HCT116 (cell line): ENCODE measurements at regions not wholly inside any gene's neighbourhood (a gene's known extent, or its start where the extent isn't known, plus 50 kb on each side); places are given as distances from the start of the nearest gene placed in this dataset.

Experiments
- ATAC-seq: fragments of 200-7000 bp; cut with Tn5 transposase; 2 replicates; pipeline ENCODE4 v1.9.1; 2020; ENCODE audit warnings: mild to moderate bottlenecking, moderate library complexity
- BruUV-seq: library from RNA; stranded (reverse); fragments of 400-500 nt; replicated peaks from 2 replicates; lab custom pipeline; 2021; lab: Mats Ljungman, UMichigan
- CTCF ChIA-PET: fragments of 300-600 bp; sonication (Branson Sonifier 250); formaldehyde crosslinking; loops from one replicate; lab custom pipeline; 2021; ENCODE audit warnings: antibody characterized with exemption; lab: Charles Lee
- POLR2A ChIA-PET: fragments of 300-600, 350-600 bp; sonication (Branson Sonifier 250); formaldehyde crosslinking; loops from one replicate; lab custom pipeline; 2021; ENCODE audit warnings: antibody characterized with exemption; lab: Charles Lee
- RAD21 ChIA-PET, 2 experiments: fragments of 300-600 bp; sonication (Branson Sonifier 250); formaldehyde crosslinking; loops; one replicate each; lab custom pipeline; 2023; ENCODE audit warnings: low total read pairs in 2 of 2; ENCODE audit not compliant: uncharacterized antibody in 2 of 2, unreplicated experiment in 2 of 2, low non-redundant PET in 1 of 2; lab: Charles Lee
- DNase-seq: peaks from one replicate; pipeline ENCODE4 v3.0.0-alpha.2; 2010; ENCODE audit warnings: low read depth, low spot score
- H2AFZ ChIP-seq: fragments of 200-600 bp; shearing (Covaris generic), sonication (generic); 2 replicates; pipeline ENCODE4 v1.6.1; 2017; ENCODE audit warnings: low read depth, mixed run types, mixed read lengths, antibody characterized with exemption, low read length; ENCODE audit not compliant: poor library complexity, severe bottlenecking
- H3K27ac ChIP-seq: 2 replicates; pipeline ENCODE4 v1.5.1; 2012; ENCODE audit warnings: low read depth, low read length
- H3K27me3 ChIP-seq: fragments of 200-600 bp; sonication (generic); 2 replicates; pipeline ENCODE4 v1.6.1; 2016; ENCODE audit warnings: mixed run types, low read length, mixed read lengths; ENCODE audit not compliant: insufficient read depth
- H3K36me3 ChIP-seq, 2 experiments: fragments of 200-500 bp in 1 of 2; fragments of 200-600 bp in 1 of 2; sonication (Bioruptor generic) in 1 of 2; sonication (generic) in 1 of 2; 2 replicates each; pipeline versions ENCODE4 v1.5.1 to v1.6.1; 2014 to 2016; ENCODE audit warnings: low read length in 2 of 2, inconsistent platforms in 1 of 2, mixed read lengths in 1 of 2, mixed run types in 1 of 2; ENCODE audit not compliant: insufficient read depth in 2 of 2, control insufficient read depth in 1 of 2
- H3K4me1 ChIP-seq, 2 experiments: fragments of 200-600 bp in 1 of 2; sonication (generic) in 1 of 2; 2 replicates each; pipeline versions ENCODE4 v1.5.1 to v1.6.1; 2012 to 2017; ENCODE audit warnings: low read length in 2 of 2, inconsistent platforms in 1 of 2, mild to moderate bottlenecking in 1 of 2, mixed read lengths in 1 of 2, mixed run types in 1 of 2, moderate library complexity in 1 of 2; ENCODE audit not compliant: insufficient read depth in 2 of 2, control insufficient read depth in 1 of 2
- H3K4me2 ChIP-seq: fragments of 200-600 bp; sonication (generic); 2 replicates; pipeline ENCODE4 v1.6.1; 2017; ENCODE audit warnings: mixed run types, low read length, mixed read lengths
- H3K4me3 ChIP-seq, 2 experiments: fragments of 200-600 bp in 1 of 2; sonication (generic) in 1 of 2; replicated peaks in 1 of 2; 2 replicates each; pipeline ENCODE4 v1.5.1; 2011 to 2016; ENCODE audit warnings: low read length in 2 of 2, control low read depth in 1 of 2, low read depth in 1 of 2, mild to moderate bottlenecking in 1 of 2, mixed read lengths in 1 of 2, mixed run types in 1 of 2
- H3K79me2 ChIP-seq: fragments of 200-600 bp; sonication (generic); 2 replicates; pipeline ENCODE4 v1.6.1; 2017; ENCODE audit warnings: mild to moderate bottlenecking, mixed run types, low read length, moderate library complexity, mixed read lengths; ENCODE audit not compliant: insufficient read depth
- H3K9ac ChIP-seq: fragments of 200-600 bp; sonication (generic); 2 replicates; pipeline ENCODE4 v1.6.1; 2016; ENCODE audit warnings: low read length, mixed read lengths
- H3K9me2 ChIP-seq: fragments of 200-600 bp; sonication (generic), shearing (Covaris generic); 2 replicates; pipeline ENCODE4 v1.6.1; 2017; ENCODE audit warnings: mixed run types, mild to moderate bottlenecking, moderate library complexity; ENCODE audit not compliant: insufficient read depth
- H3K9me3 ChIP-seq, 2 experiments: fragments of 200-500 bp in 1 of 2; fragments of 200-600 bp in 1 of 2; sonication (Bioruptor generic) in 1 of 2; sonication (generic) in 1 of 2; 2 replicates each; pipeline ENCODE4 v1.6.1; 2014 to 2017; ENCODE audit warnings: low read length in 2 of 2, mixed read lengths in 2 of 2, inconsistent platforms in 1 of 2, low read depth in 1 of 2, mild to moderate bottlenecking in 1 of 2, mixed run types in 1 of 2, moderate library complexity in 1 of 2; ENCODE audit not compliant: control insufficient read depth in 1 of 2, insufficient read depth in 1 of 2
- H4K20me1 ChIP-seq: fragments of 200-600 bp; sonication (generic), shearing (Covaris generic); 2 replicates; pipeline ENCODE4 v1.6.1; 2017; ENCODE audit warnings: mixed run types, mild to moderate bottlenecking, moderate library complexity; ENCODE audit not compliant: insufficient read depth
- CBX3 ChIP-seq: IDR thresholded peaks from 2 replicates; pipeline ENCODE4 v1.6.1; 2012; ENCODE audit warnings: low read depth
- CEBPB ChIP-seq: IDR thresholded peaks from 2 replicates; pipeline ENCODE4 v1.6.1; 2012; ENCODE audit warnings: low read depth
- EGR1 ChIP-seq: IDR thresholded peaks from 2 replicates; pipeline ENCODE4 v1.6.1; 2012; ENCODE audit warnings: low read depth
- ELF1 ChIP-seq: IDR thresholded peaks from 2 replicates; pipeline ENCODE4 v1.6.1; 2012; ENCODE audit warnings: low read depth, borderline replicate concordance
- EZH2 ChIP-seq: fragments of 200-600 bp; sonication (generic); IDR thresholded peaks from 2 replicates; pipeline ENCODE4 v1.6.1; 2017; ENCODE audit warnings: antibody characterized with exemption, mixed run types
- EZH2phosphoT487 ChIP-seq: fragments of 200-600 bp; IDR thresholded peaks from 2 replicates; pipeline ENCODE4 v1.6.1; 2018; ENCODE audit warnings: antibody characterized with exemption, borderline replicate concordance
- POLR2AphosphoS5 ChIP-seq: IDR thresholded peaks from 2 replicates; pipeline ENCODE4 v1.6.1; 2011; ENCODE audit warnings: mild to moderate bottlenecking, low read depth, low read length, moderate library complexity
- RAD21 ChIP-seq: IDR thresholded peaks from 2 replicates; pipeline ENCODE4 v1.6.1; 2012; ENCODE audit warnings: low read depth, mild to moderate bottlenecking
- SP1 ChIP-seq: IDR thresholded peaks from 2 replicates; pipeline ENCODE4 v1.6.1; 2012; ENCODE audit warnings: low read depth
- SRF ChIP-seq: IDR thresholded peaks from 2 replicates; pipeline ENCODE4 v1.6.1; 2012; ENCODE audit warnings: low read depth
- TCF7L2 ChIP-seq: IDR thresholded peaks from 2 replicates; pipeline ENCODE4 v1.7.0; 2011; ENCODE audit warnings: borderline replicate concordance, inconsistent platforms; ENCODE audit not compliant: insufficient read depth, insufficient read length; ENCODE audit errors: extremely low read depth
- YY1 ChIP-seq: IDR thresholded peaks from 2 replicates; pipeline ENCODE4 v1.6.1; 2011; ENCODE audit warnings: low read length, low read depth, moderate library complexity, mild to moderate bottlenecking; ENCODE audit not compliant: insufficient replicate concordance; ENCODE audit errors: extremely low read depth
- ZFX ChIP-seq: fragments of 450-650 bp; IDR thresholded peaks from 2 replicates; pipeline ENCODE4 v1.6.1; 2017
- ZNF274 ChIP-seq: fragments of 200-500 bp; sonication (Bioruptor generic); IDR thresholded peaks from 2 replicates; pipeline ENCODE4 v1.6.1; 2014; ENCODE audit warnings: mild to moderate bottlenecking, low read depth, low read length, inconsistent platforms
- intact Hi-C: fragments of 100-400 bp; cut with micrococcal nuclease; formaldehyde crosslinking; loops from 2 replicates; pipeline ENCODE4 v1.10.0; 2022
- TF ChIP-seq, protein P1 (sequence below): IDR thresholded peaks from 2 replicates; pipeline ENCODE4 v1.6.1; 2012; ENCODE audit warnings: low read depth
- TF ChIP-seq, protein P2 (sequence below): IDR thresholded peaks from 2 replicates; pipeline ENCODE4 v1.6.1; 2011; ENCODE audit warnings: mild to moderate bottlenecking, low read length, moderate library complexity; ENCODE audit not compliant: insufficient replicate concordance; ENCODE audit errors: extremely low read depth
- TF ChIP-seq, protein P3 (sequence below): IDR thresholded peaks from 2 replicates; pipeline ENCODE4 v1.6.1; 2012
- TF ChIP-seq, protein P4 (sequence below), 3 experiments: fragments of 200-600 bp in 1 of 3; sonication (generic) in 1 of 3; IDR thresholded peaks in 2 of 3; conservative IDR thresholded peaks in 1 of 3; 2 replicates each; pipeline ENCODE4 v1.5.1; 2012 to 2017; ENCODE audit warnings: low read depth in 2 of 3, low read length in 2 of 3, antibody characterized with exemption in 1 of 3, borderline replicate concordance in 1 of 3, control low read depth in 1 of 3, mild to moderate bottlenecking in 1 of 3, mixed read lengths in 1 of 3, mixed run types in 1 of 3, moderate library complexity in 1 of 3; ENCODE audit not compliant: insufficient read depth in 1 of 3

DNA sequence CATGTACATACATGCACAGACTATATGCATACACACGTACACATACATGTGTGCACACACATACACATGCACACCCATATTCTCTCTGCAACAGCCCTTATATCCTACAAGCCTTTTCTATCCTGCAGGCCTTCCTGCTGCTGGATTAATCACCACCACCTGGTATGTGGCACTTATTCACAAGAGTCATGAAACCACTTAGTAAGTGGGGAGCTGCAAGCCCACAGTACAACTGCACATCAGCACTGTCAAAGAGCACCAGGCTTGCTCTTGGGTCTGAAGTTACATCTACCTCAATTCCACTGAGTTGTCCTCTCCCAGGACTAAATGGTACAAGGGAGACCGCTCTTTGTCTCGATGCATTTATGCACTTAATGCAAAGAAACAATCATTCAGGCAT lies 233.2 kb downstream of the KLF13 start:
- Histone ChIP-seq H3K79me2 (no peaks in the 10 kb centered on the region), H3K9ac (no peak overlapping the region), H2AFZ (no peak overlapping the region), H3K4me3 (no peak overlapping the region), H3K4me1 (no peaks in the 10 kb centered on the region), H3K27me3 (no peaks in the 10 kb centered on the region), H3K4me2 (no peak overlapping the region), H3K9me2 (no peaks in the 10 kb centered on the region), H3K36me3 (no peaks in the 10 kb centered on the region), H3K27ac (no peak overlapping the region), H3K9me3 (no peaks in the 10 kb centered on the region), H4K20me1 (no peaks in the 10 kb centered on the region; the same call in 1 of the 2 replicates)
- no TSS peak for BruUV-seq
- DNase-seq (no peak), ATAC-seq (no peak)
- intact Hi-C loops = no loop called here
- ChIA-PET RAD21 (no interaction called here), POLR2A (no interaction called here), CTCF (no interaction called here)
- TF ChIP-seq, protein P1, sequence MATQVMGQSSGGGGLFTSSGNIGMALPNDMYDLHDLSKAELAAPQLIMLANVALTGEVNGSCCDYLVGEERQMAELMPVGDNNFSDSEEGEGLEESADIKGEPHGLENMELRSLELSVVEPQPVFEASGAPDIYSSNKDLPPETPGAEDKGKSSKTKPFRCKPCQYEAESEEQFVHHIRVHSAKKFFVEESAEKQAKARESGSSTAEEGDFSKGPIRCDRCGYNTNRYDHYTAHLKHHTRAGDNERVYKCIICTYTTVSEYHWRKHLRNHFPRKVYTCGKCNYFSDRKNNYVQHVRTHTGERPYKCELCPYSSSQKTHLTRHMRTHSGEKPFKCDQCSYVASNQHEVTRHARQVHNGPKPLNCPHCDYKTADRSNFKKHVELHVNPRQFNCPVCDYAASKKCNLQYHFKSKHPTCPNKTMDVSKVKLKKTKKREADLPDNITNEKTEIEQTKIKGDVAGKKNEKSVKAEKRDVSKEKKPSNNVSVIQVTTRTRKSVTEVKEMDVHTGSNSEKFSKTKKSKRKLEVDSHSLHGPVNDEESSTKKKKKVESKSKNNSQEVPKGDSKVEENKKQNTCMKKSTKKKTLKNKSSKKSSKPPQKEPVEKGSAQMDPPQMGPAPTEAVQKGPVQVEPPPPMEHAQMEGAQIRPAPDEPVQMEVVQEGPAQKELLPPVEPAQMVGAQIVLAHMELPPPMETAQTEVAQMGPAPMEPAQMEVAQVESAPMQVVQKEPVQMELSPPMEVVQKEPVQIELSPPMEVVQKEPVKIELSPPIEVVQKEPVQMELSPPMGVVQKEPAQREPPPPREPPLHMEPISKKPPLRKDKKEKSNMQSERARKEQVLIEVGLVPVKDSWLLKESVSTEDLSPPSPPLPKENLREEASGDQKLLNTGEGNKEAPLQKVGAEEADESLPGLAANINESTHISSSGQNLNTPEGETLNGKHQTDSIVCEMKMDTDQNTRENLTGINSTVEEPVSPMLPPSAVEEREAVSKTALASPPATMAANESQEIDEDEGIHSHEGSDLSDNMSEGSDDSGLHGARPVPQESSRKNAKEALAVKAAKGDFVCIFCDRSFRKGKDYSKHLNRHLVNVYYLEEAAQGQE = no peak
- TF ChIP-seq POLR2AphosphoS5 = no peak
- no peak for TF ChIP-seq ELF1
- no peak for TF ChIP-seq TCF7L2
- TF ChIP-seq EZH2phosphoT487 = no peak
- no peak for TF ChIP-seq CEBPB
- TF ChIP-seq, protein P2, sequence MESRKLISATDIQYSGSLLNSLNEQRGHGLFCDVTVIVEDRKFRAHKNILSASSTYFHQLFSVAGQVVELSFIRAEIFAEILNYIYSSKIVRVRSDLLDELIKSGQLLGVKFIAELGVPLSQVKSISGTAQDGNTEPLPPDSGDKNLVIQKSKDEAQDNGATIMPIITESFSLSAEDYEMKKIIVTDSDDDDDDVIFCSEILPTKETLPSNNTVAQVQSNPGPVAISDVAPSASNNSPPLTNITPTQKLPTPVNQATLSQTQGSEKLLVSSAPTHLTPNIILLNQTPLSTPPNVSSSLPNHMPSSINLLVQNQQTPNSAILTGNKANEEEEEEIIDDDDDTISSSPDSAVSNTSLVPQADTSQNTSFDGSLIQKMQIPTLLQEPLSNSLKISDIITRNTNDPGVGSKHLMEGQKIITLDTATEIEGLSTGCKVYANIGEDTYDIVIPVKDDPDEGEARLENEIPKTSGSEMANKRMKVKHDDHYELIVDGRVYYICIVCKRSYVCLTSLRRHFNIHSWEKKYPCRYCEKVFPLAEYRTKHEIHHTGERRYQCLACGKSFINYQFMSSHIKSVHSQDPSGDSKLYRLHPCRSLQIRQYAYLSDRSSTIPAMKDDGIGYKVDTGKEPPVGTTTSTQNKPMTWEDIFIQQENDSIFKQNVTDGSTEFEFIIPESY = no peak
- no peak for TF ChIP-seq SRF
- TF ChIP-seq, protein P3, sequence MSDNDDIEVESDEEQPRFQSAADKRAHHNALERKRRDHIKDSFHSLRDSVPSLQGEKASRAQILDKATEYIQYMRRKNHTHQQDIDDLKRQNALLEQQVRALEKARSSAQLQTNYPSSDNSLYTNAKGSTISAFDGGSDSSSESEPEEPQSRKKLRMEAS = no peak
- TF ChIP-seq CBX3 = no peak
- TF ChIP-seq EZH2 = no peak
- no peak for TF ChIP-seq SP1
- TF ChIP-seq YY1 = no peak
- TF ChIP-seq ZFX = no peak
- TF ChIP-seq ZNF274 = no peak
- no peak for TF ChIP-seq RAD21
- TF ChIP-seq, protein P4, sequence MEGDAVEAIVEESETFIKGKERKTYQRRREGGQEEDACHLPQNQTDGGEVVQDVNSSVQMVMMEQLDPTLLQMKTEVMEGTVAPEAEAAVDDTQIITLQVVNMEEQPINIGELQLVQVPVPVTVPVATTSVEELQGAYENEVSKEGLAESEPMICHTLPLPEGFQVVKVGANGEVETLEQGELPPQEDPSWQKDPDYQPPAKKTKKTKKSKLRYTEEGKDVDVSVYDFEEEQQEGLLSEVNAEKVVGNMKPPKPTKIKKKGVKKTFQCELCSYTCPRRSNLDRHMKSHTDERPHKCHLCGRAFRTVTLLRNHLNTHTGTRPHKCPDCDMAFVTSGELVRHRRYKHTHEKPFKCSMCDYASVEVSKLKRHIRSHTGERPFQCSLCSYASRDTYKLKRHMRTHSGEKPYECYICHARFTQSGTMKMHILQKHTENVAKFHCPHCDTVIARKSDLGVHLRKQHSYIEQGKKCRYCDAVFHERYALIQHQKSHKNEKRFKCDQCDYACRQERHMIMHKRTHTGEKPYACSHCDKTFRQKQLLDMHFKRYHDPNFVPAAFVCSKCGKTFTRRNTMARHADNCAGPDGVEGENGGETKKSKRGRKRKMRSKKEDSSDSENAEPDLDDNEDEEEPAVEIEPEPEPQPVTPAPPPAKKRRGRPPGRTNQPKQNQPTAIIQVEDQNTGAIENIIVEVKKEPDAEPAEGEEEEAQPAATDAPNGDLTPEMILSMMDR (IDR thresholded peaks at IDR 0.05 in 2 of 3, conservative IDR thresholded peaks at IDR 0.05 in 1 of 3; ENCODE audit: borderline replicate concordance in 1 of 3, insufficient read depth in 1 of 3, low read depth in 2 of 3, low read length in 2 of 3) = no peak
- no peak for TF ChIP-seq EGR1
